ENCODE measurements at regions not wholly inside any gene's neighbourhood (a gene's known extent, or its start where the extent isn't known, plus 50 kb on each side); places are given as distances from the start of the nearest gene placed in this dataset.

- no peak for ATAC-seq
- 40 to 67% methylated on average over 1 of the region's 1 CpG for WGBS, 2 donors (ENCODE audit: low coverage in 1 of 2)
- Histone ChIP-seq H3K27ac (no peak overlapping the region), H3K9me3 (no peaks in the 10 kb centered on the region), H3K4me3 (no peak overlapping the region), H3K27me3 (no peaks in the 10 kb centered on the region), H3K4me1 (no peaks in the 10 kb centered on the region), H3K36me3 (no peaks in the 10 kb centered on the region)
- TF ChIP-seq EP300 (IDR thresholded peaks at IDR 0.05), result no peak
- TF ChIP-seq POLR2AphosphoS5 (IDR thresholded peaks at IDR 0.05), result no peak
- TF ChIP-seq POLR2A (IDR thresholded peaks at IDR 0.05), result no peak
- TF ChIP-seq, protein P1, sequence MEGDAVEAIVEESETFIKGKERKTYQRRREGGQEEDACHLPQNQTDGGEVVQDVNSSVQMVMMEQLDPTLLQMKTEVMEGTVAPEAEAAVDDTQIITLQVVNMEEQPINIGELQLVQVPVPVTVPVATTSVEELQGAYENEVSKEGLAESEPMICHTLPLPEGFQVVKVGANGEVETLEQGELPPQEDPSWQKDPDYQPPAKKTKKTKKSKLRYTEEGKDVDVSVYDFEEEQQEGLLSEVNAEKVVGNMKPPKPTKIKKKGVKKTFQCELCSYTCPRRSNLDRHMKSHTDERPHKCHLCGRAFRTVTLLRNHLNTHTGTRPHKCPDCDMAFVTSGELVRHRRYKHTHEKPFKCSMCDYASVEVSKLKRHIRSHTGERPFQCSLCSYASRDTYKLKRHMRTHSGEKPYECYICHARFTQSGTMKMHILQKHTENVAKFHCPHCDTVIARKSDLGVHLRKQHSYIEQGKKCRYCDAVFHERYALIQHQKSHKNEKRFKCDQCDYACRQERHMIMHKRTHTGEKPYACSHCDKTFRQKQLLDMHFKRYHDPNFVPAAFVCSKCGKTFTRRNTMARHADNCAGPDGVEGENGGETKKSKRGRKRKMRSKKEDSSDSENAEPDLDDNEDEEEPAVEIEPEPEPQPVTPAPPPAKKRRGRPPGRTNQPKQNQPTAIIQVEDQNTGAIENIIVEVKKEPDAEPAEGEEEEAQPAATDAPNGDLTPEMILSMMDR (IDR thresholded peaks at IDR 0.05), result no peak
These were observed 437.1 kb downstream of the RWDD3 start for GRCh38 chr1:95671098-95671497.

DNA sequence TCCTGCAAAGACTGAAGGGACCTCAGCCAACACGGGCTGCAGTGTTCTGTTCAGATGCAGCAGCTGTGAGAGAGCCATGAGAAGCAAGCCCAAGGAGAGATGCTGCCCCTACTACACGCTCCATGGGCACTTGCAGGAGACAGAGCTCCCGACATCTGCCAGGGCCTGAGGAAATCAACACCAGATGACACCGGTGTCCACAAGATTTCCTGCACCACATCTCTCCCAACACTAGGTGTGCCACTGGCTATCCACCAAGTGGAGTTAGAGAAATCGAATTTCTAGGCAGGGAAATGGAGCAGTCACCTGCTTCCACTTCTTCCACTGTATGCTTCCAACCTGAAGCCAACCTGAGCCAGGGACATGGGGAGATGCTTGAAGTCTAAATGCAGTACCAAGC is 445.3 kb downstream of the RWDD3 start:
- H3K36me3 ChIP-seq, result no peaks in the 10 kb centered on the region
- H3K4me3 ChIP-seq, result no peak overlapping the region
- no peaks in the 10 kb centered on the region for H3K27me3 ChIP-seq
- whole genome bisulfite sequencing, 2 donors (ENCODE audit: low coverage in 1 of 2), result 70% methylated on average over 3 of the region's 5 CpGs; no CpG with 5 or more reads in 1 of the 2 donors
- no peak for TF ChIP-seq EP300 (IDR thresholded peaks at IDR 0.05)
- no peak for ATAC-seq
- H3K9me3 ChIP-seq, result no peaks in the 10 kb centered on the region
- no peaks in the 10 kb centered on the region for H3K4me1 ChIP-seq
- no peak overlapping the region for H3K27ac ChIP-seq

DNA sequence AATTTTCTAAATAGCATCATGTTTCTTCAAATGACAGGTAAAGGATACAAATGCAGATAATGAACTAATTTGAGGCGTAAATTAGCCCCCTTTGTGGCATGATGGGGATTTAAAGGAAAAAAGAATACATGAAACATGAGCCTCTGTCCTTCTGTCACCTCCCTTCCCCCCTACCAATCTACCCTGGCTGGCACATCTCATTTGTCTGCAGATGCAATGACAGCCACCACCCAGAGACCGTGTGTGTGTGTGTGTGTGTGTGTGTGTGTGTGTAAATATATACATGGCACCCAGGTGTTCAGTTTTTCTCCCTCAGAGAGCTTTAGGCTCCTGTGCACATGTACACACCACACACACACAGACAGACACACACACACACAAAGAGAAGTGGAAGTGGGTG is 451.1 kb downstream of the RWDD3 start:
- Histone ChIP-seq H3K9me3 (no peaks in the 10 kb centered on the region), H3K27ac (no peak overlapping the region), H3K4me3 (no peak overlapping the region), H3K27me3 (no peaks in the 10 kb centered on the region), H3K36me3 (no peaks in the 10 kb centered on the region), H3K4me1 (no peaks in the 10 kb centered on the region)
- no peak for ATAC-seq
- WGBS, 2 donors (ENCODE audit: low coverage in 1 of 2), result 0 to 27% methylated on average over 1 of the region's 2 CpGs
- no peak for TF ChIP-seq EP300 (IDR thresholded peaks at IDR 0.05)
- TF ChIP-seq POLR2A (IDR thresholded peaks at IDR 0.05), result no peak
- TF ChIP-seq, protein P1 (IDR thresholded peaks at IDR 0.05), result no peak
- no peak for TF ChIP-seq POLR2AphosphoS5 (IDR thresholded peaks at IDR 0.05)

GRCh38 chr1:95686217-95686616 is 452.2 kb downstream of the RWDD3 start:
- no peak overlapping the region for H3K27ac ChIP-seq
- no peaks in the 10 kb centered on the region for H3K27me3 ChIP-seq
- no peak for ATAC-seq
- TF ChIP-seq, protein P1 (IDR thresholded peaks at IDR 0.05), result no peak
- TF ChIP-seq POLR2A (IDR thresholded peaks at IDR 0.05) (no peak), POLR2AphosphoS5 (IDR thresholded peaks at IDR 0.05) (no peak), EP300 (IDR thresholded peaks at IDR 0.05) (no peak)
- no peaks in the 10 kb centered on the region for H3K9me3 ChIP-seq
- no peaks in the 10 kb centered on the region for H3K4me1 ChIP-seq
- H3K4me3 ChIP-seq, result no peak overlapping the region
- no peaks in the 10 kb centered on the region for H3K36me3 ChIP-seq

GRCh38 chr1:95699149-95699953 is 465.3 kb downstream of the RWDD3 start:
- Histone ChIP-seq H3K36me3 (no peaks in the 10 kb centered on the region), H3K9me3 (peaks cover 0 to 34% (median 0%) of the 10 kb centered on the region in 3 donors), H3K27me3 (no peaks in the 10 kb centered on the region), H3K4me1 (no peaks in the 10 kb centered on the region), H3K4me3 (no peak overlapping the region), H3K27ac (no peak overlapping the region)
- ATAC-seq, result no peak
- TF ChIP-seq, protein P1 (IDR thresholded peaks at IDR 0.05), result no peak
- TF ChIP-seq EP300 (IDR thresholded peaks at IDR 0.05), result no peak
- no peak for TF ChIP-seq POLR2A (IDR thresholded peaks at IDR 0.05)
- no peak for TF ChIP-seq POLR2AphosphoS5 (IDR thresholded peaks at IDR 0.05)
- WGBS, 2 donors (ENCODE audit: low coverage in 1 of 2), result 12 to 44% methylated on average over 3 of the region's 3 CpGs
